RWPE1 (cell line): ENCODE measurements at regions not wholly inside any gene's neighbourhood (a gene's known extent, or its start where the extent isn't known, plus 50 kb on each side); places are given as distances from the start of the nearest gene placed in this dataset.

Source experiments
- CTCF ChIA-PET: fragments of 350-600 bp; sonication (Branson Sonifier 250); formaldehyde crosslinking; extraction: SDS; loops from one replicate; lab custom pipeline; 2021; lab: Yijun Ruan, JAX
- POLR2A ChIA-PET: fragments of 400-600 bp; formaldehyde crosslinking; extraction: SDS; loops from one replicate; lab custom pipeline; 2020; ENCODE audit warnings: antibody characterized with exemption; ENCODE audit not compliant: low non-redundant PET; lab: Yijun Ruan, JAX
- DNase-seq: peaks from one replicate; pipeline ENCODE4 v3.0.0; 2012; ENCODE audit warnings: low spot score
- H3K27ac ChIP-seq: fragments of 450-650 bp; 2 replicates; pipeline ENCODE4 v1.5.1; 2017
- TF ChIP-seq, protein P1 (sequence below): fragments of 450-650 bp; conservative IDR thresholded peaks from 2 replicates; pipeline ENCODE4 v1.5.1; 2017; ENCODE audit warnings: low read depth, mild to moderate bottlenecking

DNA sequence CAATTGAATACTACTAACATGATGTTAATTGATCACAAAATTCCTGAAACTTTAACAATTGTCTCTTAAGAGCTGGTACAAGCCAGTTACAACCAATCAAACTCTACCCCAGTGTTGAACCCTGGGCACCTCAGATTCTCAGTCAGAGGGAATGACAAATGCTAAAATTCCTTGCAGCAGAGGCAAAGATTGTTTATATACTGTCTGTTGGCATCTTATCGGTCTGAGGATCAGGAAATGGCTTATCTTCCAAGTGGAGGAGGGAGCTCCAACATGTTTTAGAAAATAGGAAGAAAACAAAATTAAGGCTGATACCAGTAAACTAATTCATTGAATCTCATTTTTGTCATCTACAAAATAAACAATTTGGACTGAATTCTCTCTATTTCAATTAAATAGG, 527.8 kb upstream of the ZNF608 start:
- H3K27ac ChIP-seq: no peak overlapping the region
- CTCF ChIA-PET: interaction anchor here (0.6 kb wide), 2 partner anchors 184 to 729 kb away, joined by 3 to 5 read pairs; no protein-coding TSS in a partner anchor
- no peak for DNase-seq
- TF ChIP-seq, protein P1, sequence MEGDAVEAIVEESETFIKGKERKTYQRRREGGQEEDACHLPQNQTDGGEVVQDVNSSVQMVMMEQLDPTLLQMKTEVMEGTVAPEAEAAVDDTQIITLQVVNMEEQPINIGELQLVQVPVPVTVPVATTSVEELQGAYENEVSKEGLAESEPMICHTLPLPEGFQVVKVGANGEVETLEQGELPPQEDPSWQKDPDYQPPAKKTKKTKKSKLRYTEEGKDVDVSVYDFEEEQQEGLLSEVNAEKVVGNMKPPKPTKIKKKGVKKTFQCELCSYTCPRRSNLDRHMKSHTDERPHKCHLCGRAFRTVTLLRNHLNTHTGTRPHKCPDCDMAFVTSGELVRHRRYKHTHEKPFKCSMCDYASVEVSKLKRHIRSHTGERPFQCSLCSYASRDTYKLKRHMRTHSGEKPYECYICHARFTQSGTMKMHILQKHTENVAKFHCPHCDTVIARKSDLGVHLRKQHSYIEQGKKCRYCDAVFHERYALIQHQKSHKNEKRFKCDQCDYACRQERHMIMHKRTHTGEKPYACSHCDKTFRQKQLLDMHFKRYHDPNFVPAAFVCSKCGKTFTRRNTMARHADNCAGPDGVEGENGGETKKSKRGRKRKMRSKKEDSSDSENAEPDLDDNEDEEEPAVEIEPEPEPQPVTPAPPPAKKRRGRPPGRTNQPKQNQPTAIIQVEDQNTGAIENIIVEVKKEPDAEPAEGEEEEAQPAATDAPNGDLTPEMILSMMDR: no peak
- POLR2A ChIA-PET: interaction anchor here (0.6 kb wide), 1 partner anchor 71 kb away, joined by 4 read pairs; no protein-coding TSS in a partner anchor

DNA sequence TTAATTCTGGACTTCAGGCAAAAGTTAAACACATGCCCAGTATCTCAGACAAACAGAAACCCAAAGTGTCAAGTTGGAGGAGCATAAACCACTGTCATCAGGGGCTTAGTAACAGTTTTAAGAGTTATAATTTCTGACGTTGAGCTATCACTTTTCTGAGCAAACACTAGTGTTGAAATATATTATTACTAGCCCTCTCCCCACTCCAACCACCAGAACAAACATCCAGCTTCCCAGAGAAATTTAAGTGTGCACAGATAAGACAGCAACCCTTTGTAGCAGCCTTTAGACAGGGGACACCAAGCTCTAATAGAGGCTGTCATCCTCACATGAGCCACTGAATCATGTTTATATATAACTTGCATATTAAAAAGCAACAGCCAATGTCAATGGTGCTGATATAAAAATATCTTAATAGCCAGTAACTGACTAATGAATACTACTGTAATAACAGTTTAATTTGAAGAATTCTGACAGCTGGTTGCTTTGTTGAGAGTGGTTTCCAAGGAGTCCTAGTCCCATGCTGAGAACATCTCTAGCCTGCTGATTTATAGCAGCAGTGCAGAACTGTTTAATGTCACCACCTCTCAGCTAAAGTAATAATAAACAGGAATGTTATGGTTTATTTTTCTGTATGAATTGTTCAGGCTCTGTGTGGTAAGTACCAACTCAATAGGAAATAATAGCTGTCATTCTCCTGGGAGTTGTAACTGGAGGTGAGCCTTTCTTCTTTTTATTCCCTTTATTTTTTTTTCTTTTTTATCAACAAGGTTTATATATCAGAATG, 528.7 kb upstream of the ZNF608 start:
- ChIA-PET CTCF (interaction anchor here (0.6 to 0.7 kb wide), 5 partner anchors 183 to 1653 kb away, joined by 3 read pairs; no protein-coding TSS in a partner anchor), POLR2A (no interaction called here)
- no peak for DNase-seq
- TF ChIP-seq, protein P1: no peak
- no peak overlapping the region for H3K27ac ChIP-seq

DNA sequence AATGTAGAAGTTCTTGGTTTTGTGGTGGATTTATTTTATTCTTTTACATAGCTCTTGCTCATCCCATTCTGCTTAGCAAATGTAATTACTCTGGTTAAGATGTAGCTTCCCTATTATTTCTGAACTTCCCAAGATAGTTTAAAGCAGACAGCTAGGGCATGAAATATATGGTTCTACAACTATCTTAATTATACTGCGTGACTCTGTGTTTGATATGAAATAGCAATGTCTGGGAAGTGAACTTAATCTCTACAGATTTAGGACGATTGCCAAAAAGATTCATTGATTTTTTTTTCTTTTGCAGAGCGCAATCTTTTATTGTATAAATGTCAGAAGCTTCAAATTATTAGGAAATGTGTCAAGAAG, 529.3 kb upstream of the ZNF608 start:
- no peak overlapping the region for H3K27ac ChIP-seq
- ChIA-PET CTCF (interaction anchor here (0.6 to 0.7 kb wide), 3 partner anchors 569 to 1654 kb away, joined by 3 read pairs; no protein-coding TSS in a partner anchor), POLR2A (no interaction called here)
- no peak for DNase-seq
- TF ChIP-seq, protein P1: no peak

DNA sequence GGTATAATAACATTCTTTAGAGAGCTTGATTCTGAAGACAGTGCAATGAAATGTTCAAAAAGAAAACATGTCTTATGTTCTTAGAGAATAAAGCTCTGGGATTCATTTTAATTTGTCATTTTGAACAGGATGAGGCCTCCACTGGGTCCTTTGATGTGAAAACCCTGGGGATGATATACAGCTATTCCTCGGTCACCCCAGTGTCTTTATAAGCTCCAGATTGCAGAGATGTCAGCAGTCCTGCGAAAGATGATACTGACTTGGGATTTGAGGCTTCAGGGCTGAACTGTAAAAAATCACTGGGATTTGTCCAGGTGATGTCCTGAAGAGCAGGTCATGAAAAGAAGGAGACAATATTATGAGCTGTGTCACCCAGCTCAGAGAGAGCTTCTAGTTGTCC, 529.7 kb upstream of the ZNF608 start:
- ChIA-PET CTCF (interaction anchor here (0.6 to 0.7 kb wide), 2 partner anchors 570 to 1005 kb away, joined by 3 read pairs; no protein-coding TSS in a partner anchor), POLR2A (no interaction called here)
- TF ChIP-seq, protein P1: no peak
- no peak overlapping the region for H3K27ac ChIP-seq
- no peak for DNase-seq

DNA sequence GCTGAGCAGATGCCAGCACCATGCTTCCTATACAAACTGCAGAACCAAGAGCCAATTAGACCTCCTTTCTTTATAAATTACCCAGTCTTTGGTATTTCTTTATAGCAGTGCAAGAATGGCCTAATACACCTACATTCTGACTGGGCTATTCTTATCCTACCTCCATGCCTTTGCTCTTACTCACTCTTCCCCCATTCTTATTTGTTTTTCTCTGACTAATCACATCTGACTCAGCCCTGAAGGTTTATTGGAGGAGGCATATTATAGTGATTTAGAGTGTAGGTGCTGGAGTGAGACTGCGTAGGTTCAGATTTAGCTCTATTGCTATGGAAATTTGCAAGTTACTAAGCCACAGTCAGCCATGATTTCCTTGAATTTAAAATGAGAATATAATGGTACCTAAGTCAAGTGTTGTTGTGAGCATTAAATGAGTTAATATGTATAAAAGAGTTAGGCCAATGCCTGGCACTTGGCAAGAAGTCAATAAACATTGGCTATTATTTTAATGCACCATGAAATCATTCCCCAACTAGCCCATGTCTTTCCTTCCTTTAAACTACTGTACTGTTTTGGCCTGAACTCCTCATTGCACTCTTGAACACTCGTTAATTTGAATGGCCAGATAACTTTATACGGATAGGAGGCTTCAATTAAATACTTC, 531.2 kb upstream of the ZNF608 start:
- DNase-seq: peak; percentile 99
- ChIA-PET POLR2A (no interaction called here), CTCF (interaction anchor here (0.8 kb wide), 1 partner anchor 11 kb away, joined by 3 read pairs; no protein-coding TSS in a partner anchor)
- H3K27ac ChIP-seq: peak overlapping the region; percentile 63
- TF ChIP-seq, protein P1: no peak

DNA sequence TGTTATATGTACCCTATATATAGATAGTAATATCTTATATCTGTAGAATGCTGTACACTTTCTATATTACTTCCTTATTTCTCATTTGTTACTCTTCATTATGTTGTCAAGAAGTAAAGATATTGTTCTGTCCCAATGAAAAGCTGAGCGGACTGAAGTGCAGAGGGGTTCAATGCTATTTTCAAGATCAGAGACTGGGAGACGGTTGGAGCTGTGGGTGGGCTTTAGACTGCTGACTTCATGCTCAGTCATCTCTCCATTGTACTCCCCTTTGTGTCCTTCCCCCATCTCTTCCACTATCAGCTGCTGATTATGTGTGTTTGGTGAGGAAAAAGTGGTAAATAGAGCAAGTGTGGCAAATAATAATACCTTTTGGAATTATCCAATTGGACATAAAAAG, 532.3 kb upstream of the ZNF608 start:
- CTCF ChIA-PET: no interaction called here

More for the DNA sequence above, 532.3 kb upstream of the ZNF608 start:
- TF ChIP-seq, protein P1: no peak
- no peak overlapping the region for H3K27ac ChIP-seq
- POLR2A ChIA-PET: no interaction called here
- DNase-seq: no peak
